ENCODE measurements at regions not wholly inside any gene's neighbourhood (a gene's known extent, or its start where the extent isn't known, plus 50 kb on each side); places are given as distances from the start of the nearest gene placed in this dataset.

DNA sequence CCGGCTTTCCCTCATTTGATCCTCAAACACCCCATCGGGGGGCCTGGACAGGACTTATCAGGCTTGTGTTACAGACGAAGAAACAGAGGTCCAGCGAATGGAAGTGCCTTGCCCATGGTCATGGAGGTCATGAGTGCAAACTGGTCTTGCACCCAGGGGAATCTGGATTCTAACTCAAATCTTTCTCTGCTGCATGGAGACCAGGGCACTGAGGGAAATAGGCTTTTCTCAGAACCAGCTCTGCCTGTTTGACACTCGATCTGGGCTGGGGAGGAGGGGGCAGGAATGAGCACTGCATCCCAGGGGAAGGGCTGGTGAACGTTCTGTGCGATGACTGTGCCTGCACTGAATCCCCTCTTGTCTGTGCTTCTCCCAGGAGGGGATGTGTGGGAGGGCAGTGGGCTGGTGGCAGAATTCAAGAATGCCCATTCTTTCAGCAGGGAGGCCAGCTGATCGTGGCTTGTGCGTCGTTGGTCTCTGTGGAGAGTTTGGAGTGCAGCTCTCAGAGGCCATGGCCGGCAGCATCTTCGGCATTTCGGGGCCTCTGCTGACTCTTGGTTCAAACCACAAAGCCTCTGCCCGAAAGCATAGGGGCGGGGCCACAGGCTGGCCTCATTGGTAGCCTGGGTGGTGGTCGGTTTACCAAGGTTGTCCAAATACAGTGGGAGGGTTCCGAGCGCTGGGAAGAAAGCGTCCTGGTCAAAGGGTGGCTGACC, 171.6 kb downstream of the DDX1 start:
- TF ChIP-seq, protein P1, sequence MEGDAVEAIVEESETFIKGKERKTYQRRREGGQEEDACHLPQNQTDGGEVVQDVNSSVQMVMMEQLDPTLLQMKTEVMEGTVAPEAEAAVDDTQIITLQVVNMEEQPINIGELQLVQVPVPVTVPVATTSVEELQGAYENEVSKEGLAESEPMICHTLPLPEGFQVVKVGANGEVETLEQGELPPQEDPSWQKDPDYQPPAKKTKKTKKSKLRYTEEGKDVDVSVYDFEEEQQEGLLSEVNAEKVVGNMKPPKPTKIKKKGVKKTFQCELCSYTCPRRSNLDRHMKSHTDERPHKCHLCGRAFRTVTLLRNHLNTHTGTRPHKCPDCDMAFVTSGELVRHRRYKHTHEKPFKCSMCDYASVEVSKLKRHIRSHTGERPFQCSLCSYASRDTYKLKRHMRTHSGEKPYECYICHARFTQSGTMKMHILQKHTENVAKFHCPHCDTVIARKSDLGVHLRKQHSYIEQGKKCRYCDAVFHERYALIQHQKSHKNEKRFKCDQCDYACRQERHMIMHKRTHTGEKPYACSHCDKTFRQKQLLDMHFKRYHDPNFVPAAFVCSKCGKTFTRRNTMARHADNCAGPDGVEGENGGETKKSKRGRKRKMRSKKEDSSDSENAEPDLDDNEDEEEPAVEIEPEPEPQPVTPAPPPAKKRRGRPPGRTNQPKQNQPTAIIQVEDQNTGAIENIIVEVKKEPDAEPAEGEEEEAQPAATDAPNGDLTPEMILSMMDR (IDR thresholded peaks at IDR 0.05), result no peak
- no peak for TF ChIP-seq POLR2A (IDR thresholded peaks at IDR 0.05)
- TF ChIP-seq POLR2AphosphoS5 (IDR thresholded peaks at IDR 0.05), result no peak
- TF ChIP-seq EP300 (IDR thresholded peaks at IDR 0.05; ENCODE audit: low read depth), result no peak

Data from transverse colon (tissue), 4 donors.